ENCODE measurements at regions not wholly inside any gene's neighbourhood (a gene's known extent, or its start where the extent isn't known, plus 50 kb on each side); places are given as distances from the start of the nearest gene placed in this dataset.

DNA sequence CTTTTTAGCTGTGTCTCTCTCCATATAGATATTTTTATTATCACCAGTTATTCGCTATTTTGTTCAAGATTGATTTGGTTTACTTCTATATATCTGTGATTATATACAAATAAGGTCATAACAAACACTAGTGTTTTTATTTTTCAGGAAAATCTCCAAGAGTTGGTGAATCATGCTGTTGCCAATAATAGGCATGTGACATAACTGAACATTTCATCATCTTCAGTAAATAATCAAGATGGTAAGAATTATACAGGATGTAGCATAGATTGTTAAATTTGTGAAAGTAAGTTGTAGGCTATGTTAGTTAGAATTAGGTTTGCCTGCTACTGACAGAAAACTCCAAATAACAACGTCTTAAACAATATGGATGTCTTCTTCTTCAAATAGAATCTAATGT is 240.9 kb upstream of the PDE3A start:
- DNase-seq (ENCODE audit: low read depth, low spot score), result no peak
- no peak overlapping the region for H3K27ac ChIP-seq
- H3K4me3 ChIP-seq, result no peak overlapping the region
- TF ChIP-seq FOXP2 (optimal IDR thresholded peaks at IDR 0.05; ENCODE audit: control extremely low read depth, extremely low read length, insufficient read depth), result no peak
- TF ChIP-seq POLR2AphosphoS5 (IDR thresholded peaks at IDR 0.05; ENCODE audit: borderline replicate concordance, low read depth, low read length), result no peak
- TF ChIP-seq EZH2 (IDR thresholded peaks at IDR 0.05), result no peak
- no peaks in the 10 kb centered on the region for H3K36me3 ChIP-seq (ENCODE audit: insufficient read depth, low read length)
- no peaks in the 10 kb centered on the region for H3K9me3 ChIP-seq (ENCODE audit: low read depth, low read length)
- H3K9ac ChIP-seq (ENCODE audit: insufficient read length), result no peak overlapping the region

- Histone ChIP-seq H3K27ac (no peak overlapping the region), H3K9me3 (ENCODE audit: low read depth, low read length) (no peaks in the 10 kb centered on the region), H3K36me3 (ENCODE audit: insufficient read depth, low read length) (no peaks in the 10 kb centered on the region), H3K4me3 (peak overlapping the region; percentile 9; the same call in 1 of the 2 replicates), H3K9ac (ENCODE audit: insufficient read length) (no peak overlapping the region)
- TF ChIP-seq POLR2AphosphoS5 (IDR thresholded peaks at IDR 0.05; ENCODE audit: borderline replicate concordance, low read depth, low read length), result 0 out of 2 replicates have a peak, but pooled peaks have one; percentile 20
- TF ChIP-seq FOXP2 (optimal IDR thresholded peaks at IDR 0.05; ENCODE audit: control extremely low read depth, extremely low read length, insufficient read depth), result no peak
- TF ChIP-seq EZH2 (IDR thresholded peaks at IDR 0.05), result no peak
- DNase-seq (ENCODE audit: low read depth, low spot score), result peak; percentile 77
These were observed 239.4 kb upstream of the PDE3A start for GRCh38 chr12:20128928-20129327.

- Histone ChIP-seq H3K4me3 (no peak overlapping the region), H3K9ac (ENCODE audit: insufficient read length) (no peak overlapping the region), H3K27ac (no peak overlapping the region), H3K9me3 (ENCODE audit: low read depth, low read length) (no peaks in the 10 kb centered on the region), H3K36me3 (ENCODE audit: insufficient read depth, low read length) (no peaks in the 10 kb centered on the region)
- TF ChIP-seq EZH2 (IDR thresholded peaks at IDR 0.05) (no peak), POLR2AphosphoS5 (IDR thresholded peaks at IDR 0.05; ENCODE audit: borderline replicate concordance, low read depth, low read length) (no peak), FOXP2 (optimal IDR thresholded peaks at IDR 0.05; ENCODE audit: control extremely low read depth, extremely low read length, insufficient read depth) (no peak)
- DNase-seq (ENCODE audit: low read depth, low spot score), result no peak
These were observed 235.5 kb upstream of the PDE3A start for GRCh38 chr12:20132818-20133217.

GRCh38 chr12:20134652-20135051 is 233.7 kb upstream of the PDE3A start:
- H3K9me3 ChIP-seq (ENCODE audit: low read depth, low read length), result no peaks in the 10 kb centered on the region
- DNase-seq (ENCODE audit: low read depth, low spot score), result no peak
- no peak overlapping the region for H3K4me3 ChIP-seq
- TF ChIP-seq EZH2 (IDR thresholded peaks at IDR 0.05), result no peak
- TF ChIP-seq FOXP2 (optimal IDR thresholded peaks at IDR 0.05; ENCODE audit: control extremely low read depth, extremely low read length, insufficient read depth), result no peak
- TF ChIP-seq POLR2AphosphoS5 (IDR thresholded peaks at IDR 0.05; ENCODE audit: borderline replicate concordance, low read depth, low read length), result no peak
- no peak overlapping the region for H3K9ac ChIP-seq (ENCODE audit: insufficient read length)
- H3K36me3 ChIP-seq (ENCODE audit: insufficient read depth, low read length), result no peaks in the 10 kb centered on the region
- no peak overlapping the region for H3K27ac ChIP-seq

DNA sequence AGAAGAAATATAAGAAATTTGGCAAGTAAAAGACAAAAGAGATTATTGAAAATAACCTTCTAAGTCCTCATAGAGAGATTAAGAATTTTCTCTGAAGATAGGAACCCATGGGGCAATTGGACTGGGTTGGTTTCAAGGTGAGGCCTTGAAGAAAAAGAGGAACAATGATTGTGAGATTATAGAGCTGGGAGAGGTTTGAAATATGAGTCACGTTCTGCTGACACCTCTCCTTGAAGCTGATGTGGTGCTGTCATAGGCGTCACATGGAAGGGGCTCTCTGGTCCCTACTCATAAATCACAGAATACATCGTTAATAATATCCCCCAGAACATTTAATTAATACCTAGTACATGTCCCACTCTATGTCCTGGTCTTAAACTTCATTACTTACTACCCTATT is 227.6 kb upstream of the PDE3A start:
- no peak for DNase-seq (ENCODE audit: low read depth, low spot score)
- TF ChIP-seq FOXP2 (optimal IDR thresholded peaks at IDR 0.05; ENCODE audit: control extremely low read depth, extremely low read length, insufficient read depth) (no peak), POLR2AphosphoS5 (IDR thresholded peaks at IDR 0.05; ENCODE audit: borderline replicate concordance, low read depth, low read length) (no peak), EZH2 (IDR thresholded peaks at IDR 0.05) (no peak)
- Histone ChIP-seq H3K27ac (no peak overlapping the region), H3K9ac (ENCODE audit: insufficient read length) (no peak overlapping the region), H3K9me3 (ENCODE audit: low read depth, low read length) (no peaks in the 10 kb centered on the region), H3K36me3 (ENCODE audit: insufficient read depth, low read length) (no peaks in the 10 kb centered on the region), H3K4me3 (no peak overlapping the region)

DNA sequence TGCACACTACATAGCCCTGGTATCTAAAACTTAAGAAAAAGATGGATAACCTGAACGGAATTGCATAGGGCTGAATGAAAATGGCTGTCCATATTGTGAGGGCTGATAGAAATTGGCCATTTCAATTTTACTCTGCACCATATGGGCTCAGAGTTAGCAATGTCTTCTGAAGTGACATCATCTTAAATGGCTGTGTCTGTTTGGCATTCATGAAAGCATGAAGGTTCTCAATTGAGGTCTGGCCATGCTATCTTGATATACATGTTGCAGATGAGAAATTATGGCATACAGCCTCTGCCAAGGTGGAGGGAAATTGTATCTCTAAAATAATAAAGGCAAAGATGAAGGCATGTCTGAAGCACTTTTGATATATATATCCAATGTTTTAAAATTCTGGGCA is 226.0 kb upstream of the PDE3A start:
- TF ChIP-seq FOXP2 (optimal IDR thresholded peaks at IDR 0.05; ENCODE audit: control extremely low read depth, extremely low read length, insufficient read depth) (no peak), POLR2AphosphoS5 (IDR thresholded peaks at IDR 0.05; ENCODE audit: borderline replicate concordance, low read depth, low read length) (no peak), EZH2 (IDR thresholded peaks at IDR 0.05) (no peak)
- H3K36me3 ChIP-seq (ENCODE audit: insufficient read depth, low read length), result no peaks in the 10 kb centered on the region
- H3K9me3 ChIP-seq (ENCODE audit: low read depth, low read length), result no peaks in the 10 kb centered on the region
- H3K27ac ChIP-seq, result no peak overlapping the region
- H3K4me3 ChIP-seq, result no peak overlapping the region
- no peak overlapping the region for H3K9ac ChIP-seq (ENCODE audit: insufficient read length)
- no peak for DNase-seq (ENCODE audit: low read depth, low spot score)

- no peak for DNase-seq (ENCODE audit: low read depth, low spot score)
- TF ChIP-seq EZH2 (IDR thresholded peaks at IDR 0.05) (no peak), FOXP2 (optimal IDR thresholded peaks at IDR 0.05; ENCODE audit: control extremely low read depth, extremely low read length, insufficient read depth) (no peak), POLR2AphosphoS5 (IDR thresholded peaks at IDR 0.05; ENCODE audit: borderline replicate concordance, low read depth, low read length) (no peak)
- H3K9ac ChIP-seq (ENCODE audit: insufficient read length), result no peak overlapping the region
- H3K27ac ChIP-seq, result no peak overlapping the region
- no peaks in the 10 kb centered on the region for H3K9me3 ChIP-seq (ENCODE audit: low read depth, low read length)
- H3K4me3 ChIP-seq, result no peak overlapping the region
- no peaks in the 10 kb centered on the region for H3K36me3 ChIP-seq (ENCODE audit: insufficient read depth, low read length)
These were observed 225.4 kb upstream of the PDE3A start for GRCh38 chr12:20142956-20143355.

DNA sequence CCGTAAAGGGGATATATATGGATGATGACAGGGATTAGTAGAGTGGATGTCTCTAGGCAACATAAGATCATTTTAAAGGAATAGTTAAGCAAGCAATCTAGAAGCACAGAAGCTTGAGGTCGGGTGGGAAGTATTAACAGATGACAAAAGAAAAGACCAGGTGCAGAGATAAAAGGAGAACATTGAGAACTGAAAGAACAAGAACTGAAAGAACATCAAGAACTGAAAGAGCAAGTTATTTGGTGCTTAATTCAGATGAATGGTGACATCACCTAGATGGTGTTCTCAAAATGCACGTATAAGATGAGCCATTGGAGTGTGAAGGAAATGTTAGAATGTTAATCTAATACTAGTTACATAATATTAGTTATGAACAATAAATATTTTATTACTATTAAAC is 224.0 kb upstream of the PDE3A start:
- Histone ChIP-seq H3K9me3 (ENCODE audit: low read depth, low read length) (no peaks in the 10 kb centered on the region), H3K27ac (no peak overlapping the region), H3K36me3 (ENCODE audit: insufficient read depth, low read length) (no peaks in the 10 kb centered on the region), H3K9ac (ENCODE audit: insufficient read length) (no peak overlapping the region), H3K4me3 (no peak overlapping the region)
- no peak for TF ChIP-seq POLR2AphosphoS5 (IDR thresholded peaks at IDR 0.05; ENCODE audit: borderline replicate concordance, low read depth, low read length)
- no peak for TF ChIP-seq FOXP2 (optimal IDR thresholded peaks at IDR 0.05; ENCODE audit: control extremely low read depth, extremely low read length, insufficient read depth)
- TF ChIP-seq EZH2 (IDR thresholded peaks at IDR 0.05), result no peak
- no peak for DNase-seq (ENCODE audit: low read depth, low spot score)

DNA sequence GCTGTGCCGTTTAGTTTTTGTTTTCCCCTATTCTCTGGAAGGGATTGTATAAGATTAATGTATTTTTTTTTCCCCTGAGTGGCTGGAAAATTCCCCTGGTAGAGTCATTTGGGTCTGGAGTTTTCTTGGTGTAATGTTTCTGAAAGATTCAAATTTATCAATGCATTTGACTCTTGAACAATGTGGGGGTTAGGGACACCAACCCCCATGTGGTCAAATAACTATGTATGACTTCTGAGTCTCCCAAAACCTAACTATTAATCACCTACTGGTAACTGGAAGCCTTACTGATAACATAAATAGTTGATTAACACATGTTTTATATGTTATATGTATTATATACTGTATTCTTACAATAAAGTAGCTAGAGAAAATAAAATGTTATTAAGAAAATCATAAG is 220.1 kb upstream of the PDE3A start:
- DNase-seq (ENCODE audit: low read depth, low spot score), result no peak
- no peak overlapping the region for H3K27ac ChIP-seq
- no peak for TF ChIP-seq FOXP2 (optimal IDR thresholded peaks at IDR 0.05; ENCODE audit: control extremely low read depth, extremely low read length, insufficient read depth)
- no peak for TF ChIP-seq POLR2AphosphoS5 (IDR thresholded peaks at IDR 0.05; ENCODE audit: borderline replicate concordance, low read depth, low read length)
- no peak for TF ChIP-seq EZH2 (IDR thresholded peaks at IDR 0.05)

More for the DNA sequence above, 220.1 kb upstream of the PDE3A start:
- Histone ChIP-seq H3K9me3 (ENCODE audit: low read depth, low read length) (no peaks in the 10 kb centered on the region), H3K36me3 (ENCODE audit: insufficient read depth, low read length) (no peaks in the 10 kb centered on the region), H3K4me3 (no peak overlapping the region), H3K9ac (ENCODE audit: insufficient read length) (no peak overlapping the region)
